Iris pigment epithelial cell (primary cell): ENCODE measurements at regions not wholly inside any gene's neighbourhood (a gene's known extent, or its start where the extent isn't known, plus 50 kb on each side); places are given as distances from the start of the nearest gene placed in this dataset.

ENCODE experiments used
- DNase-seq: peaks from one replicate; pipeline ENCODE4 v3.0.0-alpha.2; 2011; ENCODE audit warnings: low read depth

DNA sequence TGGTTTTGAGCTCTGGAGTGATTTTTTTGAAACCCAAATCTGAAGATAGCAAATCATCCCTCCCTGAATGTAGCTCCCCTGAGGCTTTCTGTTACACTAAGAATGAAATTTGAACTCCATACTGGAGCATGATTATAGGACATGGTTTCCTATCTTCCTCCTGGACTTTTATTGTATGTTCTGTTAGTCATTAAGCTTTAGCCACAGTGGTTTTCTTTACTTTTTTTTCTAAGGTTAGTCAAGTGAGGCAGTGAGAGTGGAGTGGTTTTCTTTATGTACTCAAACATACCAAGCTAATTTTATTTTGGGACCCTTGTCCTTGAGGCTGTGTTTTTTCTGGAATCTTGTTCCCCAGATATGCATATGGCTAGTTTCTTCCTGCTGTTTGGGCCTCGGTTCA is 55.2 kb upstream of the FRMD4B start:
- no peak for DNase-seq

DNA sequence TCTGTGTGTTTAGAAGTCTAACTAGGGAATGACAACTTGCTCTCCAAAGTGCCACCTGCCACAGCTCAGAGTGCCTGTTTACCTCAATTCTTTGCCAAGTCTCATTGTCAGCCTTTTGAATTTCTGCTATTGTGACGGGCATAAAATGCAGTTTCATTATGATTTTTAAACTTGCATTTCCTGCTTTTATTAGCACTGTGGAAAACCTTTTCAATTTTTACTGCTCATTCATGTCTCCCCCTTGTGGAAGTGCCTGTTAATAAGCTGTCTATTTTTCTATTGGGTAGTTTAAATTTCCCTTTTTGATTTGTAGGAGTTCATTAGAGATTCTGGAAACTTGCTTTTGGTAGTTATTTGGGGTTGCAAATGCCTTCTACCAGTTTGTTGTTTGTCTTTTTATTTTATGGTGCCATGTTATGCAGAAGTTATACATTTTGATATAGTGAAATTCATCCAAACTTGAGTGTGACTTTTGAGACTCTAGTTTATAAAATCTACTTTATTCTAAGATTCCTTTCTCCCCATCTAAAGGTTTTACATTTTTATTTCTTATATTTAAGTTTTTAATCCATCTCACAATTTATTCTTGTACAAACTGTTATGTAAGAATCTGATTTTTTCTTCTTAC is 53.9 kb upstream of the FRMD4B start:
- peak; percentile 42 for DNase-seq

DNA sequence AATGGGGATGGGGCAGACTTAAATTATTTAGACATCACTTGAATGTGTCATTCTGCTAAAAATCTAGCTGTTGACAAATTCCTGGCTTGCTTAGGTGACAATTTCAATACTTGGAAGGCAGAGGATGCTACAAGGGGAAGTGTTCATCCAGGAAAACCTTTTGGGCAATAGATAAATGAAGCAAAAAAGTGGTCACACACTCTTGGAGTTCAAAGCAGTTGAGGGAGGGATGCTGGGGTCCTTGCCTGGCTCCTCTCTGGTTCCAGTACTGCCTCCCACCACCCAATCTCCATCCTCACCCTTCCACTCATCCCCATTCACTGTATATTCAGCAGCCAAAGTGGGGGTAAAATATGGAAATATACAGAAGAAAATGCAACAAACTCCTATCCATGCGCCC is 52.6 kb upstream of the FRMD4B start:
- DNase-seq: no peak

DNA sequence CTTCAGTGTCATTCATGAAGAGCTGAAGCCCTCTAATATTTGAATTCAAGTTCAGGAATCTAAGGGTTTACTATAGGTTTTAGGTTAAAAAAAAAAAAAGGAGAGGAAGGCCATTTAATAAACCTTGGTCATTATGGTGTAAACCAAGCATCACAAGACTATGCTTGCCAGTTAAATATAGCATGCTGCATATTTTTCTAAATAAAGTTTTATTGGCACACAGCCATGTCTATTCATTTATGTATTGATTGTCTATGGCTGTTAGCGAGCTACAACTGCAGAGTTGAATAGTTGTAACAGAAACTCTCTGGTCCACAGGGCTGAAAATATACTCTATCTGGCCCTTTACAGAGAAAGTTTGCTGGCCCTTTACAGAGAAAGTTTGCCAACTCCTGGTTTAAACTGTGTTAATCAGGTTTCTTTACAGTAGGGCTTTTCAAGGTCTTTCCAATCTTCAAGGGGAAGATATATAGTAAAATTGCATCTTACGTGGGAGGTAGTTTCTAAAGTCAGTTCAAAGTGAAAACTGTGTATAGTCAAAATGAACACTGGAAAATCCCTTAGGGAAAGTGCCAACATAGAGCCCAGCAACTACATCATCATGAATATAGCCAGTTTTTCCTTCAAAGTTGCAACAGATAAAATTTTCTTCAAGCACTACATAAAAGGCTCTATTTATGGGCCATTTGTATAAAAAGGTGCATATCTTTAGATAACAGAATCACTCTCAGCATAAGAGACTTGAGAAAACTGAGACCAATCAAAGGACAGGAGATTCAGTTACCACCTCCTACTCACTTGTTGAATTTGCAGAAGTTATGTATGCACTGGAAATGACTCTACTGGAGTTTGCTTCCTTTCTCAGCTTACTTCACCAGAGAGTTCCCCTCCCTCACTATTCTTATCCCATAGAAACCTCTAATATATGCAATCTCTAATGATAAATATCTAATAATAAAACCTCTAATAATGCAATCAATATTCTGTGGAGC is 49.7 kb upstream of the FRMD4B start:
- no peak for DNase-seq
